ENCODE measurements at regions not wholly inside any gene's neighbourhood (a gene's known extent, or its start where the extent isn't known, plus 50 kb on each side); places are given as distances from the start of the nearest gene placed in this dataset.

DNA sequence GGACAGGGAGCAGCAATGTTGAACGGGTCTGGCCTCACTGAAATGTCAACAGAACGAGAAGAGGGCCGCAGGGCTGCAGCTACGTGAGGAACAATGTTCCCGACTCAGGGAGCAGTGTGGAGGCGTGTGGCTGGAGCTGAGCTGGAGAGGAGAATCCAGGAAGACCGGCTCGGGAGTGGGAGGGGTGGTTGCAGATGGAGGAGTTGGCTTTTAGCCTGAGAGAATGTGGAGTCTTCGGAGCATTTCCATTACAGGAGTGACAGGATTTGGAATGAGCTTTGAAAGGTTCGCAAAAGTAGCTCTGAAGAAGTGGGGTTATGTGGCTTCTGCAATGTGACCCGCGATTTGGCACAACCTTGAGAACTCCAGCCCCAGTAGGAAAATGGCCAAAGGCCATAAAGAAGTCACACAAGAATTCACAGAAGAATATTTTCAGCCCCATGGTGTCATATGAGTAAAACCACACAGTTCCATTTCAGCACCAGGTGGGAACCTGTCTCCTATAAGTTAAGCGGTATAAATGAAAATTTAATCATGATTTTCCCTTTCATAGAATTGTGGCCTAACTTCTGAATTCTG is 78.8 kb upstream of the NSMCE3 start:
- POLR2A ChIA-PET, result no interaction called here
- no peak for DNase-seq (ENCODE audit: low read depth, low spot score)
- H3K4me3 ChIP-seq (ENCODE audit: low read depth, low read length), result no peak overlapping the region
- CTCF ChIA-PET, result interaction anchor here (1.0 kb wide), 1 partner anchor 208 kb away, joined by 3 read pairs; no protein-coding TSS in a partner anchor
- TF ChIP-seq, protein P1, sequence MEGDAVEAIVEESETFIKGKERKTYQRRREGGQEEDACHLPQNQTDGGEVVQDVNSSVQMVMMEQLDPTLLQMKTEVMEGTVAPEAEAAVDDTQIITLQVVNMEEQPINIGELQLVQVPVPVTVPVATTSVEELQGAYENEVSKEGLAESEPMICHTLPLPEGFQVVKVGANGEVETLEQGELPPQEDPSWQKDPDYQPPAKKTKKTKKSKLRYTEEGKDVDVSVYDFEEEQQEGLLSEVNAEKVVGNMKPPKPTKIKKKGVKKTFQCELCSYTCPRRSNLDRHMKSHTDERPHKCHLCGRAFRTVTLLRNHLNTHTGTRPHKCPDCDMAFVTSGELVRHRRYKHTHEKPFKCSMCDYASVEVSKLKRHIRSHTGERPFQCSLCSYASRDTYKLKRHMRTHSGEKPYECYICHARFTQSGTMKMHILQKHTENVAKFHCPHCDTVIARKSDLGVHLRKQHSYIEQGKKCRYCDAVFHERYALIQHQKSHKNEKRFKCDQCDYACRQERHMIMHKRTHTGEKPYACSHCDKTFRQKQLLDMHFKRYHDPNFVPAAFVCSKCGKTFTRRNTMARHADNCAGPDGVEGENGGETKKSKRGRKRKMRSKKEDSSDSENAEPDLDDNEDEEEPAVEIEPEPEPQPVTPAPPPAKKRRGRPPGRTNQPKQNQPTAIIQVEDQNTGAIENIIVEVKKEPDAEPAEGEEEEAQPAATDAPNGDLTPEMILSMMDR (IDR thresholded peaks at IDR 0.05; ENCODE audit: insufficient read depth, low read length, missing control alignments), result no peak

DNA sequence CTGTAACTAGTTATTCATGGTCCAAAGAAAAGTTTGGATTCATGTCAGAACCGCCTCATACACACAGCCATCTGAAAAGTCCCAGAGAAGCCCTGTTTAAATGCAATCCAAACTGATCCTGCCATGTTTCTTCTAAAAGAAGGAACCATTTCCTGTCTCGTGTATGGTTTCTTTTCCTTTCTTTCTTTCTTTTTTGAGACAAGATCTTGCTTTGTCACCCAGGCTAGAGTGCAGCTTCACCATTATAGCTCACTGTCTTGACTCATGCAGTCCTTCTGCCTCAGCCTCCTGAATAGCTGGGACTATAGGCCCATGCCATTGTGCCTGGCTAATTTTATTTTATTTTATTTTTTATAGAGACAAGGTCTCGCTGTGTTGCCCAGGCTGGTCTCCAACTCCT is 77.4 kb upstream of the NSMCE3 start:
- no peak for DNase-seq (ENCODE audit: low read depth, low spot score)
- TF ChIP-seq, protein P1 (IDR thresholded peaks at IDR 0.05; ENCODE audit: insufficient read depth, low read length, missing control alignments), result no peak
- ChIA-PET POLR2A (no interaction called here), CTCF (no interaction called here)
- no peak overlapping the region for H3K4me3 ChIP-seq (ENCODE audit: low read depth, low read length)

DNA sequence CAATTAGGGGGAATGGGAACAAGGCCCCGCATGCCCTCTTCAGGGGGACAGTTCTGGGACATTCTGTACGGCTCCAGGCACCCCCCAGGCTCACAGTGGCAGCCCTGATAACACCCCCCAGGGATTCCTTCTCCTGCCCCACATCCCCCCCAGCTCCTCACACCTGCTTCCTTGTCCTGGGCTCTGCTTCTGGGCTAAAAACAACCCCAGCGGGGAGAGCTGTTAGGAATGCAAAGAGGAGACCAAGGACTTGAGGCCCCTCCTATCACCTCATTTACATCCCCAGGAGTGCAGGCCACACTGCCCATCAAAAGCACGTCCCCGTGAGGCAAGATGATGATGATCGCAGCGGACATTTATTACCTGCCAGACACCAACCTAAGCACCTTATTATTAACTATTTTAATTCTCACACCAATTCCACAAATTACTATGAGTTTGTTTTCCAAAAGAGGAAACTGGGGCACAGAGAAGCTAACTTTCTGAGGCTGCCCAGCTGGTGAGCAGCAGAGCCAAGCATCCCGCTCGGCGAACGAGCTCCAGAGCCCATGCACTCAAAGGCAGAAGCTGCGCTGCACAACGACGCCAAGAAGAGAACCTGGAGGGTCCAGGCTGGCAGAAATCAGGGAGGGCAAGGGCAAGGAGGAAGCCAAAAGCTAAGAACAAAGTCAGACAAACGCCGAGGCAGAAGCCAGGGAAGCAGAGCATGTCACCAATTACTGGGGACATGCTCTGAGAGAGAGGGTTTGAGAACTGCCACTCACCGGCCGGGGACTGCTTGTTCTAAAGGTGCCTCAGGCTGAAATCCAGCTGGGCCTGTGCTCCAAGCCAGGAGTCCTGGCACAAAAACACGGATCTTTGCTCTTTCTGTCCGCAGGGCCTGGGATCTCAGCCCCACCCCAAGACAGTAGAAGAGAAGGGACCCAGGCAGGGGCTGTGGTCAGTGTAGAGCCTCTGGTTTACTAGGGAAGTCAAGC is 76.2 kb upstream of the NSMCE3 start:
- no peak for DNase-seq (ENCODE audit: low read depth, low spot score)
- TF ChIP-seq, protein P1 (IDR thresholded peaks at IDR 0.05; ENCODE audit: insufficient read depth, low read length, missing control alignments), result no peak
- no peak overlapping the region for H3K4me3 ChIP-seq (ENCODE audit: low read depth, low read length)
- ChIA-PET CTCF (no interaction called here), POLR2A (no interaction called here)

DNA sequence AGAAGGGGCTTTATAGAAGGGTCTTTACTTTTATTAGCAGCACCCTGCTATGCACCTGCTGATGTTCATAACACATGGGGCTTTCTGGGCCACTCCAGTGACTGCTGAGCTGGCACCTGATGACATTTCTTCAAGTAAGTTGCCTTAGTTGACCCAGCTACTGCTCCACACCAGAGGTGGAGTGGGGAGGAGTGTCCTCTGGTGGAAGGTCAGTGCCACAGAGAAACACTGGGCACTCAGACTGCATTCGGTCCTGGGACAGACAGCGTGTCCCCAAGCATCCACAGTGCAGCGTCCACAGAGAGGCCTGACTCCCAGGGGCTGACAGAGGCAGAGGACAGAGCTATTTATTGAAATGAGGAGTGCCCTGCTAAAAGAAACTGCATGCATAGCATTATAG is 74.9 kb upstream of the NSMCE3 start:
- DNase-seq (ENCODE audit: low read depth, low spot score), result no peak
- POLR2A ChIA-PET, result no interaction called here
- CTCF ChIA-PET, result no interaction called here
- TF ChIP-seq, protein P1 (IDR thresholded peaks at IDR 0.05; ENCODE audit: insufficient read depth, low read length, missing control alignments), result no peak
- H3K4me3 ChIP-seq (ENCODE audit: low read depth, low read length), result no peak overlapping the region

GRCh38 chr15:29343229-29343628 is 73.6 kb upstream of the NSMCE3 start:
- H3K4me3 ChIP-seq (ENCODE audit: low read depth, low read length), result no peak overlapping the region
- CTCF ChIA-PET, result no interaction called here
- TF ChIP-seq, protein P1 (IDR thresholded peaks at IDR 0.05; ENCODE audit: insufficient read depth, low read length, missing control alignments), result no peak
- no peak for DNase-seq (ENCODE audit: low read depth, low spot score)
- POLR2A ChIA-PET, result no interaction called here

DNA sequence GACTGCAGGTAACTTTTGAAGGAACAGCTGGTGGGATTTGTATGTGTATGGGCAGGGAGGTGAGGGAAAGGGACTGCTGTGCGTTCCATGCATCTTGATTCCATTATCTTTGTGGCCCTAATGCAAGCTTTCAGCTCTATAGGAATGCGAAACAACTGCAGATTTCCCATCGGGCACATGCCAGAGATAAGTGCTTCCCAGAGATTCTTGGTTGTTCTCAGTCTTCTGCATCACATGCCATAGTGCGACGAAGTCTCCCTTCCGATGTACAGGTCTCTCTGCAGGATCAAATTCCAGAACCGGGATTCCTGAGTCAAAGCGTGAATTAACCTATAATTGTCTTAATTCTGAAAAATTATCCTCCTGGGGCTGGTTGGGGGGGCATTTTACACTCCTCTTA is 72.6 kb upstream of the NSMCE3 start:
- DNase-seq (ENCODE audit: low read depth, low spot score), result no peak
- TF ChIP-seq, protein P1 (IDR thresholded peaks at IDR 0.05; ENCODE audit: insufficient read depth, low read length, missing control alignments), result no peak
- ChIA-PET CTCF (no interaction called here), POLR2A (no interaction called here)
- H3K4me3 ChIP-seq (ENCODE audit: low read depth, low read length), result no peak overlapping the region
